ENCODE measurements at regions not wholly inside any gene's neighbourhood (a gene's known extent, or its start where the extent isn't known, plus 50 kb on each side); places are given as distances from the start of the nearest gene placed in this dataset.
"Not testable (repeated sequence)": the region's sequence is repeated elsewhere in the genome, so short reads cannot be mapped to it uniquely, and the experiment has no call there.

DNA sequence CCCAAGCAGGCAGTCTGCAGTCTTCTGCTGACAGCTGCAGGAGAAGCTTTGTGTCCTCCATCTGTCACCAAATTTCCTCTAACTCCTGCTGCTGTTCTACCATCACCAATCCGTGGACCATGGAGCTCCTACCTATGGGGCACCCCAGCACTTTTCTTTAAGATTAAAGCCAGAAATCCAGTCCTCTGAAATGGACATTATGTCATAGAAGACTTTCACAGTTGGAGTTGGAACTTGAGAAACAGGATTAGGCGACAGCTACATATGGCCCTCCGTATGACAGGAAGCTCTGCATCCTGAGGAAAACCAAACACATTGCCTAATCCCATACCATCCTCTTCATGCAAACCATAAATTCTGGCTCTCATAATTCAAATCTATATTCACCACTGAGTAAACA is 470.6 kb upstream of the GALNTL6 start:
- no peak overlapping the region for H3K27ac Mint-ChIP-seq
- H3K27me3 Mint-ChIP-seq, result no peaks in the 10 kb centered on the region
- no peak overlapping the region for H3K4me3 Mint-ChIP-seq (ENCODE audit: low read depth)
- TF ChIP-seq, protein P1, sequence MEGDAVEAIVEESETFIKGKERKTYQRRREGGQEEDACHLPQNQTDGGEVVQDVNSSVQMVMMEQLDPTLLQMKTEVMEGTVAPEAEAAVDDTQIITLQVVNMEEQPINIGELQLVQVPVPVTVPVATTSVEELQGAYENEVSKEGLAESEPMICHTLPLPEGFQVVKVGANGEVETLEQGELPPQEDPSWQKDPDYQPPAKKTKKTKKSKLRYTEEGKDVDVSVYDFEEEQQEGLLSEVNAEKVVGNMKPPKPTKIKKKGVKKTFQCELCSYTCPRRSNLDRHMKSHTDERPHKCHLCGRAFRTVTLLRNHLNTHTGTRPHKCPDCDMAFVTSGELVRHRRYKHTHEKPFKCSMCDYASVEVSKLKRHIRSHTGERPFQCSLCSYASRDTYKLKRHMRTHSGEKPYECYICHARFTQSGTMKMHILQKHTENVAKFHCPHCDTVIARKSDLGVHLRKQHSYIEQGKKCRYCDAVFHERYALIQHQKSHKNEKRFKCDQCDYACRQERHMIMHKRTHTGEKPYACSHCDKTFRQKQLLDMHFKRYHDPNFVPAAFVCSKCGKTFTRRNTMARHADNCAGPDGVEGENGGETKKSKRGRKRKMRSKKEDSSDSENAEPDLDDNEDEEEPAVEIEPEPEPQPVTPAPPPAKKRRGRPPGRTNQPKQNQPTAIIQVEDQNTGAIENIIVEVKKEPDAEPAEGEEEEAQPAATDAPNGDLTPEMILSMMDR (IDR thresholded peaks at IDR 0.05; ENCODE audit: unreplicated experiment), result no peak
- H3K4me1 Mint-ChIP-seq (ENCODE audit: low read depth), result no peaks in the 10 kb centered on the region
- no peaks in the 10 kb centered on the region for H3K36me3 Mint-ChIP-seq (ENCODE audit: insufficient read depth)
- H3K9me3 Mint-ChIP-seq (ENCODE audit: low read depth), result no peaks in the 10 kb centered on the region
- DNase-seq (ENCODE audit: low spot score, unreplicated experiment), result no peak

DNA sequence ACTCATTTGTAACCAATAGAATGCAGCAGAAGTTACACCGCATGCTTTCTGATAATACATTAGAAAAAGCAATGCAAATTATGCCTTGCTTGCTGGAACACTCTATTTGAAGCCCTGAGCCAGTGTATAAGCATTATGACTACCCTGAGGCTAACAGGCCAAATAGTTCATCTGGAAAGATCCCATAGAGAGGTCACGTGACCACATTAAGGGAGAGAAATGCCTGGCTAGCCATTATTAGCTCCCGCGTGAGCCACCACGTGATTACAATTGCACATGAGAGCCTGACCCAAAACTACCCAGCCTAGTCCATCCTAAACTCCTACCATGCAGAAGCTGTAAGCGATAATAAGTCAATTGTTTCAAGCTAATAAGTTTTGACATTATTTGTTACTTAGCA is 472.9 kb upstream of the GALNTL6 start:
- TF ChIP-seq, protein P1 (IDR thresholded peaks at IDR 0.05; ENCODE audit: unreplicated experiment), result no peak
- Mint-ChIP-seq H3K9me3 (ENCODE audit: low read depth) (no peaks in the 10 kb centered on the region), H3K27ac (no peak overlapping the region), H3K4me1 (ENCODE audit: low read depth) (no peaks in the 10 kb centered on the region), H3K27me3 (no peaks in the 10 kb centered on the region), H3K36me3 (ENCODE audit: insufficient read depth) (no peaks in the 10 kb centered on the region), H3K4me3 (ENCODE audit: low read depth) (no peak overlapping the region)
- no peak for DNase-seq (ENCODE audit: low spot score, unreplicated experiment)

DNA sequence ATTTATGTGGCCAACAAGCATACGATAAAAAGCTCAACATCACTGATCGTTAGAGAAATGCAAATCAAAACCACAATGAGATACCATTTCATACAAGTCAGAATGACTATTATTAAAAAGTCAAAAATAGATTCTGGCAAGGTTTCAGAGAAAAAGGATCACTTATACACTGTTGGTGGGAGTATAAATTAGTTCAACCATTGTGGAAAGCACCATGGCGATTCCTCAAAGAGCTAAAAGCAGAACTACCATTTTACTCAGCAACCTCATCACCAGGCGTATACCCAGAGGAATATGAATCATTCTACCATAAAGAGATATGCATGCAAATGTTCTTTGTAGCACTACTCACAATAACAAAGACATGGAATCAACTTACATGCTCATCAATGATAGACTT is 478.7 kb upstream of the GALNTL6 start:
- Mint-ChIP-seq H3K36me3 (ENCODE audit: insufficient read depth) (no peaks in the 10 kb centered on the region), H3K27me3 (no peaks in the 10 kb centered on the region), H3K27ac (no peak overlapping the region), H3K9me3 (ENCODE audit: low read depth) (peaks cover 22% of the 10 kb centered on the region), H3K4me3 (ENCODE audit: low read depth) (no peak overlapping the region), H3K4me1 (ENCODE audit: low read depth) (no peaks in the 10 kb centered on the region)
- TF ChIP-seq, protein P1 (IDR thresholded peaks at IDR 0.05; ENCODE audit: unreplicated experiment), result no peak
- DNase-seq (ENCODE audit: low spot score, unreplicated experiment), result no peak

DNA sequence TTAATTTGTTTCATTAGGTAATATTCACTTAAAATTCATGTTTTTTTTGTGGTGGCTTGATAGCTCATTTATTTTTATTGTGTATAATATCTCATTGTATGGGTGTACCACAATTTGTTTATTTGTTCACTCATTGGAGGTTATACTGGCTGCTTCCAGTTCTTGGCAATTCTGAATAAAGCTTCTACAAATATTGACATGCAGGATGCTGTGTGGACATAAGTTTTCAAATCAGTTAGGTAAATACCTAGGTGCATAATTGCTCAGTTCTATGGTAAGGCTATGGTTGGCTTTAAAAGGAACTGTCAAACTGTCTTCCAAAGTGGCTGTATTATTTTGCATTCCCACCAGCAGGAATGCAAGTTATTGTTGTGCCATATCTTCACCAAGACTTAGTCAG is 504.5 kb upstream of the GALNTL6 start:
- no peak overlapping the region for H3K27ac Mint-ChIP-seq
- DNase-seq (ENCODE audit: low spot score, unreplicated experiment), result no peak
- TF ChIP-seq, protein P1 (IDR thresholded peaks at IDR 0.05; ENCODE audit: unreplicated experiment), result no peak
- H3K4me3 Mint-ChIP-seq (ENCODE audit: low read depth), result no peak overlapping the region
- H3K9me3 Mint-ChIP-seq (ENCODE audit: low read depth), result peaks cover 7% of the 10 kb centered on the region
- H3K27me3 Mint-ChIP-seq, result no peaks in the 10 kb centered on the region
- H3K4me1 Mint-ChIP-seq (ENCODE audit: low read depth), result peaks cover 1% of the 10 kb centered on the region
- H3K36me3 Mint-ChIP-seq (ENCODE audit: insufficient read depth), result no peaks in the 10 kb centered on the region

DNA sequence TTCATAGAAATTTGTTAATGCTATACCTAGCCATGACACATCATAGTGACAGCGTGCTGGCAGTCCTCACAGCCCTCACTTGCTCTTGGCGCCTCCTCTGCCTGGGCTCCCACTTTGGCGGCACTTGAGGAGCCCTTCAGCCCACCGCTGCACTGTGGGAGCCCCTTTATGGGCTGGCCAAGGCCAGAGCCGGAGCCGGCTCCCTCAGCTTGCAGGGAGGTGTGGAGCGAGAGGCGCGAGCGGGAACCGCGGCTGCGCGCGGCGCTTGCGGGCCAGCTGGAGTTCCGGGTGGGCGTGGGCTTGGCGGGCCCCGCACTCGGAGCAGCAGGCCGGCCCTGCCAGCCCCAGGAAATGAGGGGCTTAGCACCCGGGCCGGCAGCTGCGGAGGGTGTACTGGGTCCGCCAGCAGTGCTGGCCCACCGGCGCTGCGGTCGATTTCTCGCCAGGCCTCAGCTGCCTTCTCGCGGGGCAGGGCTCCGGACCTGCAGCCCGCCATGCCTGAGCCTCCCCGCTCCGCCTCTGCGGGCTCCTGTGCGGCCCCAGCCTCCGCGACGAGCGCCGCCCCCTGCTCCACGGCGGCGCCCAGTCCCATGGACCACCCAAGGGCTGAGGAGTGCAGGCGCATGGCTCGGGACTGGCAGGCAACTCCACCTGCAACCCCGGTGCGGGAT is 515.0 kb upstream of the GALNTL6 start:
- not testable (repeated sequence) for H3K4me3 Mint-ChIP-seq (ENCODE audit: low read depth); H3K36me3 Mint-ChIP-seq (ENCODE audit: insufficient read depth); DNase-seq (ENCODE audit: low spot score, unreplicated experiment); H3K27me3 Mint-ChIP-seq; H3K4me1 Mint-ChIP-seq (ENCODE audit: low read depth); H3K9me3 Mint-ChIP-seq (ENCODE audit: low read depth); H3K27ac Mint-ChIP-seq

DNA sequence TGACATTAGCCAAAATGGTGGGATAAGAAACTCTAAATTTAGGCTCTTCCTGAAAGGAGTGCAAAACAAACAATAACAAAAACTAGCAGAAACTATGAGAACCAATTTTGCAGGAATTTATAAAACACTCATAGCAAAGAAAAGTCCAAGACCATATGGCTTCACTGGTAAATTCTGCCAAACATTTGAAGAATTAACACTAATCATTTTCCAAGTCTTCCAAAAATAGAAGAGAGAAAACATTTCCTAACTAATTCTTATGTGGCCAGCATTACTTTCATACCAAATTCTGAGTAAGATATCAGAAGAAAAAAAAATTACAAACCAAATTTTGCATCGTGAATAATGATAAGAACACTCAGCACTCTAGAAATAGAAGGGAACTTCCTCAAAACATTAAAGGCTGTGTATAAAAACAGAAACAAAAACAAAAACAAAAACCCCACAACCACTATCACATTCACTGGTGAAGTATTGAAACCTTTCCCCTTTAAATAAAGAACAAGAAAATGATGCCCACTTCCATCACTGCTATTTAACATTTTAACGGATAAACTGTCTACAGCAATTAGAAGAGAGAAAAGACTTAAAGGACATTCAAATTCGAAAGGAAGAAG is 524.3 kb upstream of the GALNTL6 start:
- no peaks in the 10 kb centered on the region for H3K27me3 Mint-ChIP-seq
- no peak for DNase-seq (ENCODE audit: low spot score, unreplicated experiment)
- TF ChIP-seq, protein P1 (IDR thresholded peaks at IDR 0.05; ENCODE audit: unreplicated experiment), result no peak
- no peaks in the 10 kb centered on the region for H3K9me3 Mint-ChIP-seq (ENCODE audit: low read depth)
- no peaks in the 10 kb centered on the region for H3K4me1 Mint-ChIP-seq (ENCODE audit: low read depth)
- H3K4me3 Mint-ChIP-seq (ENCODE audit: low read depth), result no peak overlapping the region
- H3K27ac Mint-ChIP-seq, result no peak overlapping the region
- H3K36me3 Mint-ChIP-seq (ENCODE audit: insufficient read depth), result no peaks in the 10 kb centered on the region
